ENCODE measurements at regions not wholly inside any gene's neighbourhood (a gene's known extent, or its start where the extent isn't known, plus 50 kb on each side); places are given as distances from the start of the nearest gene placed in this dataset.

DNA sequence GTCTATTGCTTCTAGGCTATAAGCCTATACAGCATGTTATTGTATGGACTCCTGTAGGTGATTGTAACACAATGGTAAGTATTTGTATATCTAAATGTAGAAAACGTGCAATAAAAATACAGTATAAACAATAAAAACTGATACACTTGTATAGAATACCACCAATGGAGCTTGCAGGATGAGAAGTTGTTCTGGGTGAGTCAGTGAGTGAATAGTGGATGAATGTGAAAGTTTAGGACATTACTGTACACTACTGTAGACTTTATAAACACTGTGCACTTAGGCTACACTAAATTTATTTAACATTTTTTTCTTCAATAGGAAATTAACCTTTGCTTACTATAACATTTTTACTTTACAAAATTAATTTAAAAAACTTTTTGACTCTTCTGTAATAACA is 679.2 kb upstream of the ZNF804A start:
- TF ChIP-seq CTCF (IDR thresholded peaks at IDR 0.05) (no peak), POLR2A (IDR thresholded peaks at IDR 0.05) (no peak), POLR2AphosphoS5 (IDR thresholded peaks at IDR 0.05) (no peak)
